LNCaP clone FGC (cell line): ENCODE measurements at regions not wholly inside any gene's neighbourhood (a gene's known extent, or its start where the extent isn't known, plus 50 kb on each side); places are given as distances from the start of the nearest gene placed in this dataset.
"Not testable (repeated sequence)": the region's sequence is repeated elsewhere in the genome, so short reads cannot be mapped to it uniquely, and the experiment has no call there.

Experiments used
- DNase-seq: peaks from one replicate; pipeline ENCODE4 v3.0.0-alpha.2; 2011; ENCODE audit warnings: low read depth
- H3K4me3 ChIP-seq: 2 replicates; pipeline ENCODE4 v1.5.1; 2011; ENCODE audit warnings: mild to moderate bottlenecking, low read depth, low read length, control low read depth
- CTCF ChIP-seq: IDR thresholded peaks from 2 replicates; pipeline ENCODE4 v1.5.1; 2012; ENCODE audit warnings: mild to moderate bottlenecking; ENCODE audit not compliant: control insufficient read depth, insufficient read depth; ENCODE audit errors: extremely low read depth

GRCh38 chr6:137811916-137812553 lies 55.0 kb upstream of the TNFAIP3 start:
- no peak overlapping the region for H3K4me3 ChIP-seq
- TF ChIP-seq CTCF: no peak
- no peak for DNase-seq

DNA sequence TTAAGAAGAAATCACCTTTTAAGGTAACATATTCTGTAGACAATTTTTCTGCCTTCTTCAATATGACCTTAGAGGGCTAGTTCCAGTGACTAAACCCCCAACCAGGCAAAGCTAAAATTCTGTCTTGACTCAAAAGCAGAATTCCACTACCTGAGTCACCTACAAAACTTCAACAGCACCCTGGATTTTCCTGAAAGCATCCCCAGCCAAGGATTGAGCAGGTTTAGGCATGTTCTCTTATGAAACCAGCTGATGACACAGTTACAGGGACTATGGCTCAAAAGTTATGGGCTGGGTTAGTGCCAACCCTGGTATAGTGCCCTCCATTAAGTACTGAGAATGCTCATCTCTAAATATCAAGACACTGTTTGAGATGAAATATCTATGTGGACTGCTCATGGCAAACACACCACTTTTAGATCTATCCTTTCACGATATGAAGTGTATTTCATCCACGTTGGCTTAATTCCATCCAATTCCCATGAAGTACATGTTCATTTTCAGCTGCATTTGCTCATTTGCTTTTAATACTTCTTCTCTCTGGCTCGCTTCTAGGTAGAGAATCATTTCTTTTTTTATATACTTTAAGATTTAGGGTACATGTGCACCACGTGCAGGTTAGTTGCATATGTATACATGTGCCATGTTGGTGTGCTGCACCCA lies 53.6 kb upstream of the TNFAIP3 start:
- no peak for DNase-seq
- no peak overlapping the region for H3K4me3 ChIP-seq
- TF ChIP-seq CTCF: no peak

GRCh38 chr6:137814030-137814429 lies 53.0 kb upstream of the TNFAIP3 start:
- not testable (repeated sequence) for H3K4me3 ChIP-seq, DNase-seq

GRCh38 chr6:137815692-137816091 lies 51.4 kb upstream of the TNFAIP3 start:
- no peak for DNase-seq
- no peak overlapping the region for H3K4me3 ChIP-seq
- no peak for TF ChIP-seq CTCF

DNA sequence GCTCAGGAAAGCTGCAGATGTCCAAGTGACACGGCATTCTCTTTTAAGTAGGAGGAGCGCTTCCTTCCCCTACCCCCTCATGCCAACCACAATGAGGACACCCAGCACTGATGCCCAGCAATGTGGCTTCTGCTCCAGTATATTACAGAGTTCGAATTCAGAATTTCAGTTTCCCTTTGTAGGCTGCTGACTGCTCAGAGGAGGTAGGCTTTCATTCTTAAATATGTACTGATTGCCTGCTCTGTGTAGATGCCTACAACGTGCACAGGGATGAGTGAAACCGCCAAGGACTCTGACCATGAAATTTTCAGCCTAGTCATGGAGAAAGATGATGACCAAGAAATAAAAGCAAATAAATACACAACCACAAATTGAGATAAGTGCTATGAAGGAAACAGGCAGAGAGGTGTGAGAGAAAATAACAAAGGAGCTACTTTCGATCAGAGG lies 50.9 kb upstream of the TNFAIP3 start:
- TF ChIP-seq CTCF: no peak
- no peak for DNase-seq
- H3K4me3 ChIP-seq: no peak overlapping the region

DNA sequence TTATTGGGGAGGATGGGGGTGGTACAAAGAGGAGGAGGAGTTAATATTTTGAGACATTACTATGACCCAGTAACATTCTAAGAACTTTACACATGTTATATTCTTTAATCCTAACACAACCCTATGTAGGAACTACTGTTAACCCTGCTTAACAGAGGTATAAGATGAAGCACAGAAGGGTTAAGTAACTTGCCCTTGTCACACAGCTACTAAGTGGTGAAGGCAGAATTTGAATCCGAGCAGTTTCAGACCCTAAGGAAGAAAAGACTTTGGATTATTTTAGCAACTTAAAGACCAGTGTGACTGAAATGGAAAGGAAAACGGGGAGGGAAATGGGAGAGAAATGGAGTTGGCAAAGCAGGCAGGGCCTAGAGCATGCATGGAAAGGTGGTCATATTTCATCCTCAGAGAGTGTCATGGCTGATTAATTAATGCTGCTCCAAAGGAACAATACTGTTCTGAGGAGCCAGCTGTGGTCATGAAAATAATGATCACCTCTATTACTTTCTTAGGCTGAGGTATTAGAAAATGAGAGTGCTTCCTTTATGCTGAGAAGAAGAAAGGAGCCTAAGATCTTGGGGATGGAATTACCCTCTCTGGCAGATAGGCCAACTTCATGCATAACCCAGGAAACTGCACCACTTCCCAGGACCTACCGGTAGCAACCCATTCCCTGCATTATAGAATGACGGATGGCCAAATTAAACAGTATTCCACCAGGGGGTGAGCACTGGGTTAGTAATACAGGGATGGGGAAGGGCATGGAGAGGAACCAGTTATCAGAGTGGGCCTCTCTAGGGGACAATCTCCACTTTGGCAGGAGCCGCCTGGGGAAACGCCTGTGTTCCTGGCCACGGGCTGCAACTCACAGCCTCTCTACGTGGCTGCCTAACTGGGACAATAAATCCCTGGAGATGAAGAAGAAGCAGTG lies 50.1 kb upstream of the TNFAIP3 start:
- no peak for DNase-seq
- no peak for TF ChIP-seq CTCF

More for the DNA sequence above, 50.1 kb upstream of the TNFAIP3 start:
- no peak overlapping the region for H3K4me3 ChIP-seq
